GM23248 (cell line): ENCODE measurements at regions not wholly inside any gene's neighbourhood (a gene's known extent, or its start where the extent isn't known, plus 50 kb on each side); places are given as distances from the start of the nearest gene placed in this dataset.

ENCODE experiments used
- DNase-seq: peaks from one replicate; pipeline ENCODE4 v3.0.0-alpha.2; 2015
- H2AFZ ChIP-seq: fragments of 200-600 bp; sonication (generic); 2 replicates; pipeline ENCODE4 v1.6.1; 2016; ENCODE audit warnings: antibody characterized with exemption
- H3F3A ChIP-seq: fragments of 200-600 bp; sonication (generic); 2 replicates; pipeline ENCODE4 v1.6.1; 2016; ENCODE audit warnings: mild to moderate bottlenecking, antibody characterized with exemption, mixed run types; ENCODE audit not compliant: insufficient read depth
- H3K27ac ChIP-seq: fragments of 200-600 bp; sonication (generic); 2 replicates; pipeline ENCODE4 v1.5.1; 2016; ENCODE audit warnings: mild to moderate bottlenecking
- H3K27me3 ChIP-seq: fragments of 200-600 bp; sonication (generic); replicated peaks from 2 replicates; pipeline ENCODE4 v1.6.1; 2016; ENCODE audit warnings: mild to moderate bottlenecking; ENCODE audit not compliant: insufficient read depth
- H3K36me3 ChIP-seq: fragments of 200-600 bp; sonication (generic); 2 replicates; pipeline ENCODE4 v1.6.1; 2016; ENCODE audit warnings: low read depth, mild to moderate bottlenecking
- H3K4me1 ChIP-seq: fragments of 200-600 bp; sonication (generic); 2 replicates; pipeline ENCODE4 v1.6.1; 2016; ENCODE audit warnings: mild to moderate bottlenecking; ENCODE audit not compliant: insufficient read depth
- H3K4me2 ChIP-seq: fragments of 200-600 bp; sonication (generic); one replicate; pipeline ENCODE4 v1.6.1; 2016; ENCODE audit warnings: mild to moderate bottlenecking; ENCODE audit not compliant: unreplicated experiment
- H3K4me3 ChIP-seq: fragments of 200-600 bp; sonication (generic); 2 replicates; pipeline ENCODE4 v1.5.1; 2016; ENCODE audit warnings: mild to moderate bottlenecking
- H3K79me2 ChIP-seq: fragments of 200-600 bp; sonication (generic); 2 replicates; pipeline ENCODE4 v1.6.1; 2016; ENCODE audit warnings: mild to moderate bottlenecking; ENCODE audit not compliant: insufficient read depth
- H3K9ac ChIP-seq: fragments of 200-600 bp; sonication (generic); 2 replicates; pipeline ENCODE4 v1.6.1; 2016; ENCODE audit warnings: mild to moderate bottlenecking
- H3K9me2 ChIP-seq: fragments of 200-600 bp; sonication (generic); 2 replicates; pipeline ENCODE4 v1.6.1; 2016; ENCODE audit warnings: mixed run types, mild to moderate bottlenecking, moderate library complexity; ENCODE audit not compliant: insufficient read depth
- H3K9me3 ChIP-seq: fragments of 200-600 bp; sonication (generic); one replicate; pipeline ENCODE4 v1.6.1; 2017; ENCODE audit warnings: low read depth
- H4K20me1 ChIP-seq: fragments of 200-600 bp; sonication (generic); 2 replicates; pipeline ENCODE4 v1.6.0; 2016; ENCODE audit not compliant: insufficient read depth
- EZH2 ChIP-seq: fragments of 200-600 bp; sonication (generic); IDR thresholded peaks from 2 replicates; pipeline ENCODE4 v1.6.1; 2018; ENCODE audit warnings: antibody characterized with exemption, mild to moderate bottlenecking; ENCODE audit not compliant: insufficient read depth, poor library complexity, severe bottlenecking
- EZH2phosphoT487 ChIP-seq: fragments of 200-600 bp; sonication (generic); IDR thresholded peaks from 2 replicates; pipeline ENCODE4 v1.6.1; 2018; ENCODE audit warnings: antibody characterized with exemption, moderate library complexity, mild to moderate bottlenecking, low read depth; ENCODE audit not compliant: insufficient read depth
- WGBS, 2 experiments: methylation state at CpG; one replicate each; pipeline ENCODE4 v1.1.6; 2015 to 2017; ENCODE audit warnings: low lambda C conversion rate in 2 of 2, low coverage in 1 of 2; ENCODE audit errors: missing lambda C conversion rate in 2 of 2; 5-methylcytosine and 5-hydroxymethylcytosine counted together
- in situ Hi-C: fragments of 300-500 bp; cut with MboI; formaldehyde crosslinking; loops from 2 replicates; pipeline ENCODE4 v1.15.0; 2020

DNA sequence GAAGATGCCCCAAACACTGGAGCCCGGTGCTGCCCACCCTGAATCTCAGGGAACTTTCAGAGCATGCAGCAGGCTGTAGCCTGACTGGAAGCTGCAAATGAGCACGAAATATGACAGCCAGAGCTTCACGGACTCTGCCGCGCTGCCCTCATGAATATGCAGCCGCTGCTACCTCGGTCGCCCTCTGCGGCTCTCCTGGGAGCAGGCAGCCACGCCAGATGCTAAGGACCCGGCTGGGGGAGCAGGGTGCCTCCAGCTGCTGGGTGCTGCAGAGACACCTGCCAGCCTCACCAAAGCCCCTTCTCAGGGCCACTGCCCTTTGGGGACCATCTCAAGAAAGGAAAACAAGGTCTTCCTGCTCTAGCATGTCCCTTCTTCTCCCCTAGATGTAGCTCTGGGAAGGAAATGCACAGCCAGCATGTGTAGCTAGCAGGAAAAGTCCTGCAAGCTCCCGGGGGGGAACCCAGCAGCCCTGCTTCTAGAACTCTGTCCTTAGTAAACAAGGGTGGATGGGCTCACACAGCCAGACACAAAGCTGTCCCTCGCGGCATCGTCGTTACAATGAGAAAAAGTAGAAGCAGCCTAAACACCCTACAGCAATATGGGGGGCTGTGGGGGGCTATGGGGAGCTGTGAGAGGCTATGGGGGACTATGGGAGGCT lies 56.8 kb upstream of the OLFM1 start:
- Histone ChIP-seq H3K27me3 (no peaks in the 10 kb centered on the region), H3K36me3 (no peaks in the 10 kb centered on the region), H3K4me3 (no peak overlapping the region), H3K27ac (no peak overlapping the region), H3K4me2 (no peak overlapping the region), H3K79me2 (no peaks in the 10 kb centered on the region), H3F3A (no peaks in the 10 kb centered on the region), H3K4me1 (no peaks in the 10 kb centered on the region), H2AFZ (no peak overlapping the region), H3K9me2 (no peaks in the 10 kb centered on the region), H4K20me1 (no peaks in the 10 kb centered on the region), H3K9ac (no peak overlapping the region), H3K9me3 (no peaks in the 10 kb centered on the region)
- WGBS, 2 experiments = 56 to 64% methylated on average over 14 to 15 of the region's 16 CpGs
- no peak for DNase-seq
- TF ChIP-seq EZH2 (no peak), EZH2phosphoT487 (no peak)
- in situ Hi-C loops = no loop called here

DNA sequence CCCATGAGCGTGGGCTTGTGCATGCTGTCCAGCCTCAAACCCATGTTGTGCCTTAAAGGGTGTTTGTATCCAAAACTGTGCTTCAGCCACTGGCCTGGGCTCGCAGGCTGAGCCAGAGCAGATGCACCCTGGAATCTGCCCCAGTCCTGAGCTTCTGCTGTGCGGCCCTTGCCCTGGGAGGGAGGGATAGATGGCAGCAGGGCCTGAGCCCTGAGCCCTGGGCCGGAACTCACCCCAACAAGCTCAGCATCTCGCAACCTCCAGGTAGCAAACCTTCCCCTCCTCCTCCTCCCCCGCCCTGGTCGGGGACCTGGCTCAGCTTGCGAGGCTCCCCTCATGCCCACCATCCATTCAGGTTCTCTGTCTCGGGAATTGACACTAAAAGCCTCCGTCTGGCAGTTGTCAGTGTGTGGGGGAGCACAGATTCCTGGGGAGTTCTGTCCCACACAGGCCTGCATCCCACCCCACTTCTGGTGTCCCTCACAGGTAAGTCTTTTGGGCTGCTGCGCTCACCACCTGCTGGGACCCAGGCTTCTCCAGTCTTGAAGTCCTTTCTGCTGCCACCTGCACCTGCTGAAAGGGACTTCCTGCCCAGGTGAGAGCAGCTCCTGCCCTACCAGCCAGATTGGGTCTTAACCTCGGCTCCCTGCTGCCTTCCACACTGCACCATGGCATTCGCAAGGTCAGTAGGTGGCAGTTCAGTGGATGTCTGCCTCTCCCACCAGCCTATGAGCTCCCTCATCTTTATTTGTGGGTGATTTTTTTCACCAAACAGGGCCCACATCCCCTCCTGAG lies 55.2 kb upstream of the OLFM1 start:
- in situ Hi-C loops = no loop called here
- H3K4me3 ChIP-seq = no peak overlapping the region
- no peaks in the 10 kb centered on the region for H4K20me1 ChIP-seq
- H3K9ac ChIP-seq = no peak overlapping the region
- H3K27me3 ChIP-seq = peaks cover under 1% of the 10 kb centered on the region
- no peak for DNase-seq
- no peaks in the 10 kb centered on the region for H3K79me2 ChIP-seq
- no peaks in the 10 kb centered on the region for H3K9me2 ChIP-seq
- no peaks in the 10 kb centered on the region for H3K9me3 ChIP-seq
- H3F3A ChIP-seq = no peaks in the 10 kb centered on the region
- H2AFZ ChIP-seq = no peak overlapping the region
- no peak overlapping the region for H3K4me2 ChIP-seq
- no peak for TF ChIP-seq EZH2phosphoT487
- TF ChIP-seq EZH2 = no peak
- no peaks in the 10 kb centered on the region for H3K4me1 ChIP-seq
- 56 to 64% methylated on average over 13 of the region's 13 CpGs for WGBS, 2 experiments
- no peaks in the 10 kb centered on the region for H3K36me3 ChIP-seq
- no peak overlapping the region for H3K27ac ChIP-seq

DNA sequence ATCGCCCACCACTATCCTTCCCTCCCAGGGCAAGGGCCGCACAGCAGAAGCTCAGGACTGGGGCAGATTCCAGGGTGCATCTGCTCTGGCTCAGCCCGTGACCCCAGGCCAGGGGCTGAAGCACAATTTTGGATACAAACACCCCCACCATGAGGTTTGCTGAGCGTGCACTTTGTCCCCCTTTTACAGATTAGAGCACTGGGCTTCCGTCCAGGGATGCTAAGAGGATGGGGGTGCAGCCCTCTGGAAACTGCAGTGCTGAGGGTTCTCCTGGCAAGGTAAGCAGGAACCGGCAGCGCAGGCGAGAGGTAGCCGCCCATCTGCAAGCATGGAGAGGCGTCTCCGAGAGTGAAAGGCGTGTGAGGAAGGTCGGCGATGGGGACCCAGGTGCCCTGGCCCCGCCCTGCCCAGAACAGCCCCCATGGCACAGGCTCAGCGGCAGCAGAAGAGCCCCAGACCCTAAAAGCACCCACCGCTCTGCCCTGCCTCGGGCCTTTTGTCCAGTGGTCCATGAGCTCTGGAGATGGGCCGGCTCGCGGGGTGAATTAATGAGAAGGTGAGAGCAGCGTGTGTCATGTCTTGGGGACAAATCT lies 54.5 kb upstream of the OLFM1 start:
- no peaks in the 10 kb centered on the region for H3K79me2 ChIP-seq
- no peaks in the 10 kb centered on the region for H3K4me1 ChIP-seq
- H3K9me2 ChIP-seq = no peaks in the 10 kb centered on the region
- 76 to 79% methylated on average over 20 to 22 of the region's 22 CpGs for WGBS, 2 experiments
- DNase-seq = no peak
- peaks cover 8% of the 10 kb centered on the region for H3K27me3 ChIP-seq
- H3F3A ChIP-seq = no peaks in the 10 kb centered on the region
- H3K4me3 ChIP-seq = no peak overlapping the region
- H4K20me1 ChIP-seq = no peaks in the 10 kb centered on the region
- H3K36me3 ChIP-seq = no peaks in the 10 kb centered on the region
- TF ChIP-seq EZH2 = no peak
- TF ChIP-seq EZH2phosphoT487 = no peak
- no peak overlapping the region for H3K27ac ChIP-seq
- H3K9me3 ChIP-seq = no peaks in the 10 kb centered on the region
- H3K9ac ChIP-seq = no peak overlapping the region
- in situ Hi-C loops = no loop called here
- no peak overlapping the region for H3K4me2 ChIP-seq
- no peak overlapping the region for H2AFZ ChIP-seq

DNA sequence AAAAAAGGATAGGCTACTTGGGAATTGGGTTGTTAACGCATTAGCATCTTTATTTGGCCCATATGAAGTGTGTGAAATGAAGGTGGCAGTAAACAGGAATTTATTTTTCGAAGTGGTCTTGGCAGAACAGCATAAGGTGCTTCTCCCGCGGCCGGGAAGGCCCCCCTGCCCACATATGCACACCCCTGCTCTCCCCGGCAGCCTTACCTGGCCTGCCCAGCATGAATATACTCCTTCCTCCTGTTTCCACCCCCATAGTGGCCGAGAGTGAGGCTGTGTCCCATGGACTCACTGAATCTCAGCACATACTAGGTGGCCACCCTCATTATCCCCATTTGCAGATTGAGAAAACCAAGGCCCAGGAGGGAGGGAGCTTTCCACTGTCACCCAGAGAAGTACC lies 54.0 kb upstream of the OLFM1 start:
- in situ Hi-C loops = no loop called here

More for the DNA sequence above, 54.0 kb upstream of the OLFM1 start:
- no peak for DNase-seq
- Histone ChIP-seq H3K9me2 (no peaks in the 10 kb centered on the region), H3K4me3 (no peak overlapping the region), H3K4me1 (no peaks in the 10 kb centered on the region), H3K27me3 (peaks cover 12% of the 10 kb centered on the region), H3K27ac (no peak overlapping the region), H3K4me2 (no peak overlapping the region), H3F3A (no peaks in the 10 kb centered on the region), H2AFZ (no peak overlapping the region), H3K9ac (no peak overlapping the region), H3K79me2 (no peaks in the 10 kb centered on the region), H3K9me3 (no peaks in the 10 kb centered on the region), H3K36me3 (no peaks in the 10 kb centered on the region), H4K20me1 (no peaks in the 10 kb centered on the region)
- 62 to 78% methylated on average over 7 of the region's 7 CpGs for WGBS, 2 experiments
- TF ChIP-seq EZH2phosphoT487 (no peak), EZH2 (no peak)
